HEK293 (cell line): ENCODE measurements at regions not wholly inside any gene's neighbourhood (a gene's known extent, or its start where the extent isn't known, plus 50 kb on each side); places are given as distances from the start of the nearest gene placed in this dataset.
"Not testable (repeated sequence)": the region's sequence is repeated elsewhere in the genome, so short reads cannot be mapped to it uniquely, and the experiment has no call there.

Experiments used
- CTCF ChIA-PET: fragments of 350-600 bp; formaldehyde crosslinking; extraction: SDS; loops from one replicate; lab custom pipeline; 2021; ENCODE audit warnings: antibody characterized with exemption; lab: Yijun Ruan, JAX
- POLR2A ChIA-PET: fragments of 300-600 bp; formaldehyde crosslinking; extraction: SDS; loops from one replicate; lab custom pipeline; 2020; ENCODE audit warnings: antibody characterized with exemption, inconsistent platforms; lab: Yijun Ruan, JAX
- H3K27ac ChIP-seq: fragments of 200-500 bp; sonication (Bioruptor generic); 2 replicates; pipeline ENCODE4 v1.5.1; 2014; ENCODE audit warnings: low read depth, low read length, control low read depth, inconsistent platforms; ENCODE audit errors: extremely low read depth
- H3K36me3 ChIP-seq, 2 experiments: fragments of 200-500 bp in 1 of 2; sonication (Bioruptor generic) in 1 of 2; 1 replicate in 1 of 2; 2 replicates in 1 of 2; pipeline ENCODE4 v1.5.1; 2014 to 2017; ENCODE audit warnings: inconsistent platforms in 2 of 2, low read length in 2 of 2; ENCODE audit not compliant: control insufficient read depth in 2 of 2, insufficient read depth in 1 of 2
- H3K4me1 ChIP-seq: fragments of 200-500 bp; sonication (Bioruptor generic); 2 replicates; pipeline ENCODE4 v1.5.1; 2014; ENCODE audit warnings: mild to moderate bottlenecking, low read length, inconsistent platforms; ENCODE audit not compliant: control insufficient read depth, insufficient read depth
- H3K4me3 ChIP-seq: 2 replicates; pipeline ENCODE4 v1.5.1; 2011; ENCODE audit warnings: low read depth, mild to moderate bottlenecking, control low read depth, low read length, moderate library complexity
- H3K9me3 ChIP-seq: fragments of 200-500 bp; sonication (Bioruptor generic); 2 replicates; pipeline ENCODE4 v1.5.1; 2014; ENCODE audit warnings: low read depth, low read length, inconsistent platforms; ENCODE audit not compliant: control insufficient read depth, insufficient read depth
- GFI1B ChIP-seq: fragments of 450-650 bp; formaldehyde crosslinking; IDR thresholded peaks from 2 replicates; pipeline ENCODE4 v1.5.1; 2016; ENCODE audit warnings: missing biosample characterization, missing genetic modification characterization
- HIC1 ChIP-seq: fragments of 450-650 bp; formaldehyde crosslinking; IDR thresholded peaks from 2 replicates; pipeline ENCODE4 v1.5.1; 2016; ENCODE audit warnings: missing biosample characterization, missing genetic modification characterization
- HOXC10 ChIP-seq: sonication (generic); formaldehyde crosslinking; IDR thresholded peaks from 2 replicates; pipeline ENCODE4 v1.8.1; 2023; ENCODE audit warnings: mild to moderate bottlenecking, missing genetic modification reagents
- PBX3 ChIP-seq: sonication (generic); formaldehyde crosslinking; IDR thresholded peaks from 2 replicates; pipeline ENCODE4 v1.8.1; 2022; ENCODE audit warnings: mild to moderate bottlenecking, moderate library complexity, missing genetic modification reagents
- TSHZ1 ChIP-seq: fragments of 450-650 bp; formaldehyde crosslinking; IDR thresholded peaks from 2 replicates; pipeline ENCODE4 v1.5.1; 2016; ENCODE audit warnings: missing biosample characterization, missing genetic modification characterization, borderline replicate concordance
- ZBTB11 ChIP-seq: fragments of 450-650 bp; formaldehyde crosslinking; conservative IDR thresholded peaks from 2 replicates; pipeline ENCODE4 v1.5.1; 2016; ENCODE audit warnings: low read depth, missing biosample characterization, missing genetic modification characterization
- ZBTB44 ChIP-seq: fragments of 450-650 bp; IDR thresholded peaks from 2 replicates; pipeline ENCODE4 v1.5.1; 2018; ENCODE audit warnings: missing biosample characterization, mild to moderate bottlenecking, missing genetic modification characterization
- ZFP3 ChIP-seq: fragments of 450-650 bp; formaldehyde crosslinking; IDR thresholded peaks from 2 replicates; pipeline ENCODE4 v1.5.1; 2016; ENCODE audit warnings: low read depth, missing biosample characterization, missing genetic modification characterization
- ZFP41 ChIP-seq: fragments of 450-650 bp; formaldehyde crosslinking; IDR thresholded peaks from 2 replicates; pipeline ENCODE4 v1.5.1; 2016; ENCODE audit warnings: missing biosample characterization, missing genetic modification characterization, borderline replicate concordance
- ZNF112 ChIP-seq: fragments of 450-650 bp; formaldehyde crosslinking; IDR thresholded peaks from 2 replicates; pipeline ENCODE4 v1.5.0; 2017; ENCODE audit warnings: missing biosample characterization, missing genetic modification characterization
- ZNF184 ChIP-seq: fragments of 450-650 bp; IDR thresholded peaks from 2 replicates; pipeline ENCODE4 v1.5.1; 2018; ENCODE audit warnings: missing biosample characterization, mild to moderate bottlenecking, missing genetic modification characterization
- ZNF354C ChIP-seq: fragments of 450-650 bp; formaldehyde crosslinking; IDR thresholded peaks from 2 replicates; pipeline ENCODE4 v1.5.1; 2016; ENCODE audit warnings: missing biosample characterization, missing genetic modification characterization, low read depth, borderline replicate concordance
- ZNF362 ChIP-seq: fragments of 450-650 bp; formaldehyde crosslinking; IDR thresholded peaks from 2 replicates; pipeline ENCODE4 v1.5.1; 2016; ENCODE audit warnings: missing biosample characterization, missing genetic modification characterization
- ZNF426 ChIP-seq: fragments of 450-650 bp; formaldehyde crosslinking; IDR thresholded peaks from 2 replicates; pipeline ENCODE4 v1.5.1; 2017; ENCODE audit warnings: missing biosample characterization, missing genetic modification characterization, mild to moderate bottlenecking, inconsistent platforms, moderate library complexity
- ZNF610 ChIP-seq: fragments of 450-650 bp; formaldehyde crosslinking; IDR thresholded peaks from 2 replicates; pipeline ENCODE4 v1.5.1; 2016; ENCODE audit warnings: missing biosample characterization, missing genetic modification characterization, borderline replicate concordance
- ZNF747 ChIP-seq: fragments of 450-650 bp; formaldehyde crosslinking; IDR thresholded peaks from 2 replicates; pipeline ENCODE4 v1.5.1; 2016; ENCODE audit warnings: missing biosample characterization, missing genetic modification characterization
- ZNF777 ChIP-seq: fragments of 450-650 bp; formaldehyde crosslinking; IDR thresholded peaks from 2 replicates; pipeline ENCODE4 v1.5.1; 2017; ENCODE audit warnings: missing biosample characterization, missing genetic modification characterization, borderline replicate concordance

GRCh38 chr5:179457612-179458011 is 92.7 kb upstream of the RUFY1 start:
- Histone ChIP-seq H3K36me3 (no peaks in the 10 kb centered on the region), H3K4me1 (no peaks in the 10 kb centered on the region), H3K9me3 (no peaks in the 10 kb centered on the region), H3K27ac (no peak overlapping the region)
- POLR2A ChIA-PET: no interaction called here
- TF ChIP-seq GFI1B (tag by site-specific recombination) (no peak), ZNF610 (tag by site-specific recombination) (no peak), HOXC10 (CRISPR knock-in tag) (no peak), HIC1 (no peak), ZNF747 (no peak), PBX3 (CRISPR knock-in tag) (no peak), ZNF354C (tag by site-specific recombination) (no peak), ZNF112 (tag by site-specific recombination) (no peak), ZBTB11 (no peak), ZFP3 (tag by site-specific recombination) (no peak), ZNF362 (tag by site-specific recombination) (no peak), TSHZ1 (tag by site-specific recombination) (no peak), ZNF184 (tag by site-specific recombination) (no peak), ZFP41 (tag by site-specific recombination) (no peak), ZNF426 (tag by site-specific recombination) (no peak), ZNF777 (tag by site-specific recombination) (no peak), ZBTB44 (tag by site-specific recombination) (no peak)
- TF ChIP-seq, all 188 proteins: peak for 0
- CTCF ChIA-PET: interaction anchor here (0.6 kb wide), 1 partner anchor 284 kb away, joined by 3 read pairs; no protein-coding TSS in a partner anchor
- no peak overlapping the region for H3K4me3 ChIP-seq

- CTCF ChIA-PET, H3K27ac ChIP-seq, H3K9me3 ChIP-seq, H3K4me3 ChIP-seq, H3K36me3 ChIP-seq, H3K4me1 ChIP-seq, POLR2A ChIA-PET: not testable (repeated sequence)
These were observed 94.3 kb upstream of the RUFY1 start for GRCh38 chr5:179456075-179456474.
